Spinal cord (tissue), 9 donors: ENCODE measurements at regions not wholly inside any gene's neighbourhood (a gene's known extent, or its start where the extent isn't known, plus 50 kb on each side); places are given as distances from the start of the nearest gene placed in this dataset.
A peak's percentile ranks its signal among the peaks of the same experiment; 100 is the strongest.

Experiments
- DNase-seq, 6 donors: peaks; one replicate each; pipeline versions ENCODE4 v3.0.0 to v3.0.0-alpha.2; 2013 to 2015; ENCODE audit warnings: low spot score in 6 of 6, low read depth in 4 of 6
- H3K27ac ChIP-seq: one replicate; pipeline ENCODE4 v1.5.1; 2013; ENCODE audit warnings: low read depth, low read length, control low read depth
- H3K27me3 ChIP-seq: one replicate; pipeline ENCODE4 v1.6.1; 2013; ENCODE audit warnings: low read length; ENCODE audit not compliant: control insufficient read depth, insufficient read depth
- H3K36me3 ChIP-seq: one replicate; pipeline ENCODE4 v1.6.1; 2013; ENCODE audit warnings: low read length; ENCODE audit not compliant: control insufficient read depth, insufficient read depth
- H3K4me1 ChIP-seq: one replicate; pipeline ENCODE4 v1.6.1; 2013; ENCODE audit warnings: low read length; ENCODE audit not compliant: control insufficient read depth, insufficient read depth
- H3K4me3 ChIP-seq: one replicate; pipeline ENCODE4 v1.5.1; 2013; ENCODE audit warnings: low read depth, low read length, control low read depth
- H3K9me3 ChIP-seq: one replicate; pipeline ENCODE4 v1.6.1; 2013; ENCODE audit warnings: low read length; ENCODE audit not compliant: control insufficient read depth, insufficient read depth
- WGBS: methylation state at CpG from one replicate; pipeline ENCODE4 v1.1.5; 2013; ENCODE audit warnings: missing lambda C conversion rate; ENCODE audit not compliant: insufficient coverage; 5-methylcytosine and 5-hydroxymethylcytosine counted together
- donor health status: healthy.

DNA sequence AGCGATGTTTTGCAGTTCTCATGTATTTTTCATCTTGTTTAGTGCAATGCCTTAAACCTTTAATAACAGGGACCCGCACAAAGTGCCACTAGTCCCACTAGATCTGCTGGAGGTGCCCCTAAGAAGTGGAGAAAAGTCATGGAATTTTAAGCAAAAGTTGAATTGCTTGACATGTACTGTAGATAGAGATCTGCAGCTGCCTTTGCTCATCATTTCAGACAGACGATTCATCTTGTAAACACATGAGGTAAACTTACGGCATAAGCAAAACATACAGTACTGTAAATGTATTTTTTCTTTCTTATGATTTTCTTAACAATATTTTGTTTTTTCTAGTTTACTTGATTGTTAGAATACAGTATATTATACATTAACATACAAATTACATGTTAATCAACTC, 295.6 kb downstream of the CASP12 start:
- no peak for DNase-seq
- H3K4me3 ChIP-seq = no peak overlapping the region
- WGBS = no CpG with 5 or more reads among the region's 4 CpGs
- no peaks in the 10 kb centered on the region for H3K9me3 ChIP-seq
- H3K4me1 ChIP-seq = no peaks in the 10 kb centered on the region
- H3K36me3 ChIP-seq = no peaks in the 10 kb centered on the region
- no peaks in the 10 kb centered on the region for H3K27me3 ChIP-seq
- no peak overlapping the region for H3K27ac ChIP-seq

DNA sequence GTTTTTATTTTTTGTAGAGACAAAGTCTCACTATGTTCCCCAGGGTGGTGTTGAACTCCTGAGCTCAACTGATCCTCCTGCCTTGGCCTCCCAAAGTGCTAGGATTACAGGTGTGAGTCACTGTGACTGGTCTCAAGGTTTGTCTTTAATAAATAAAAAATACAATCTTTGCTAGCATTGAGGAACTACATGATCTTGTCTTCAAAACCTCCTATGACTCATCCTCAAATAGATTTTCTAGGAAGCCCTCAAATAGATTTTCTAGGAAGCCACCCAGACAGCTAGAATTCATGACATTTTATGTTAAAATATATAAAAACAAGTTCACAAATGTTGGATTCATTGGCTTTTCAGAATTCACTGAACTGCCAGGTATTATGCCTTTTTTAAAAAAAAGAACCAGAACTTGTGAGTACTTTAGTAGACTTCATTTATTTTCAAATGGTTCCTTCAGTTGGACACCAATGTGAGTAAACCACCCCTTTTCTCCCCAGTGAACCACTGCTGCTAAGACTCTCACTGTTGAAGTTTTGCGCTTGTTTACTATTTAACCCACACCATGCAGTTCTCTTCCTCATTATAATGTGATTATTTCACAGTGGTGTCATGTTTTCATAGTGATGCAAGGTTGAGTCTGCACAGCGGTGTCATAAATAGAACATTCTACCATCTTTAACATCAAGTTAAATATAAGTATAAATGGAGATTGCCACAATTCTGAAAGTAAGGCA, 303.9 kb downstream of the CASP12 start:
- Histone ChIP-seq H3K36me3 (no peaks in the 10 kb centered on the region), H3K9me3 (no peaks in the 10 kb centered on the region), H3K4me3 (no peak overlapping the region), H3K27me3 (no peaks in the 10 kb centered on the region), H3K27ac (no peak overlapping the region), H3K4me1 (no peaks in the 10 kb centered on the region)
- no peak for DNase-seq
- WGBS = no CpG with 5 or more reads among the region's 2 CpGs

DNA sequence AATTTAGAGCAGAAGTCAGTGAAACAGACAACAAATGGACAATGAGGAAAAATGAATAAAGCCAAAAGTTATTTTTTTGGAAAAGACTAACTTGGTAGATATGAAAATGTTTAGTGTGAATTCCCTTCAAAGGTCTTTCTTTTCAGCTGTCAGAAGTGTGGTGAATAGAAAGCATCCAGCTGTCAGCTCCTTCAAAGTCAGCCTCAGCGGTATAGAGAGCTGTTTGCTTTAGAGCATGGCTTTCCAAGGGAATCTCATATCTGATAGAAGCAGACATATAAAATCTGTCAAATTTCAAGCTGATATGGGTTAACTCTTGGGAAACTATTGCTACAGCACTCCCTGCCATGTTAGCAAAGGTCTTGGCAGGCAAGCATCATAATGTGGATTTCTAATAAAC, 309.3 kb downstream of the CASP12 start:
- Histone ChIP-seq H3K4me1 (no peaks in the 10 kb centered on the region), H3K27ac (no peak overlapping the region), H3K9me3 (no peaks in the 10 kb centered on the region), H3K4me3 (no peak overlapping the region), H3K27me3 (no peaks in the 10 kb centered on the region), H3K36me3 (no peaks in the 10 kb centered on the region)
- no CpG with 5 or more reads among the region's 1 CpG for WGBS
- DNase-seq = peak in 1 of 6 donors; percentile 29

DNA sequence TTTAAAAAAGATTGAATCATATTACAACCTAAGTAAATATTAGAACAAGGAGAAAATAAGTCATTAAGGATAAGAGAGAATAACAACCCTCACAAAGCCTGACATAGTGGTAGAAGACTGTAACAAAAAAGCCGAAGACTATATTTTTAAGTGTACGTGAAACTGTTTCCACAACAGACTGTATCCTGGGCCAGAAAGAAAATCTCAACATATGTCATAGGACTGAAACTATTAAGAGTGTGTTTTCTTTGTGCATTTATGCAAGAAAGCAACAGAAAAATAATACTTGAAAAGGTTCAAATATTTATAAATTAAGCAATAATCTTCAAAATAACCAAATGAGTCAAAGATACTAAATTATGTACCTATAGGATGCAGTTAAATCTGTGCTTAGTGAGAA, 309.8 kb downstream of the CASP12 start:
- Histone ChIP-seq H3K4me1 (no peaks in the 10 kb centered on the region), H3K36me3 (no peaks in the 10 kb centered on the region)

DNA sequence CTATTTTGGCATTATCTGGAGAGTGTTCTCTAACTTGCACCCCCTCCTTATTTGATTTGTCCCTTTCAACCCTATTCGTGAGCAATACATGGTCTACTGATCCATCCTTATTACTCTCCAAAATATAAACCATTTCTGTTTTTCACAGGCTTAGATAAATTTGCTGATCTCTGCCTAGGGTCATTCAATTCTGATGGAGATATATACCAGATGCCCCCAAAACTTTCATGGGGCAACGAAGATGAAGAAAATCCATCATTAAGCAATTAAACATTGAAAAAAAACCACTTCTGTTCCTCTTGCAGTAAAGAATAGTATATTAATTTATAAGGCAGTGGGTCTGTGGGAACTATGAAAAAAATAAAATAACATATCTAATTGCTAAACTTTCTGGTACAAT, 313.4 kb downstream of the CASP12 start:
- no peak for DNase-seq
- no peaks in the 10 kb centered on the region for H3K36me3 ChIP-seq
- no peak overlapping the region for H3K4me3 ChIP-seq
- no peak overlapping the region for H3K27ac ChIP-seq
- 100% methylated on average over 1 of the region's 2 CpGs for WGBS
- H3K27me3 ChIP-seq = no peaks in the 10 kb centered on the region
- H3K4me1 ChIP-seq = no peaks in the 10 kb centered on the region
- H3K9me3 ChIP-seq = no peaks in the 10 kb centered on the region

More for the DNA sequence above, 309.8 kb downstream of the CASP12 start:
- H3K27ac ChIP-seq = no peak overlapping the region
- WGBS = no CpG with 5 or more reads among the region's 2 CpGs
- H3K9me3 ChIP-seq = no peaks in the 10 kb centered on the region
- H3K27me3 ChIP-seq = no peaks in the 10 kb centered on the region
- H3K4me3 ChIP-seq = no peak overlapping the region
- no peak for DNase-seq

DNA sequence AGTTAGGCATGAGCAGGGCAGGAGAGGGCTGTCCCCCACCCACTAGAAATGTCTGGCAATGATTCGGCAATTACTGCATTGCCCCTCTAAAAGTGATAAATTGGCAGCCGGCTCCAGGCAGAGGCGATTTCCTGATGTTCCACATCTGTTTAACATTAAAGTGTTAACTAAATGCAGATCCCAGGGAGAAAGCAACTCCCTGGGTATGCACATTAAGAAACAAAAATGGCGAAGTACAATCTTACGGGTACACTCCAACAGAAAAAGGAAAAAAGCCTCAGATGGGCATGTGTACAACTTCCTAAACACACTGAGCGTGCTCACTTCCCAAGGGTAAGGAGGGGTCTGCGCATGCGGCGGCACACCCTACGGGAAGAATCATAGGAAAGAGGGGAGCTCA, 314.4 kb downstream of the CASP12 start:
- Histone ChIP-seq H3K36me3 (no peaks in the 10 kb centered on the region), H3K4me3 (no peak overlapping the region), H3K9me3 (no peaks in the 10 kb centered on the region), H3K27ac (no peak overlapping the region), H3K4me1 (no peaks in the 10 kb centered on the region), H3K27me3 (no peaks in the 10 kb centered on the region)
- WGBS = 90% methylated on average over 5 of the region's 10 CpGs
- DNase-seq = no peak

DNA sequence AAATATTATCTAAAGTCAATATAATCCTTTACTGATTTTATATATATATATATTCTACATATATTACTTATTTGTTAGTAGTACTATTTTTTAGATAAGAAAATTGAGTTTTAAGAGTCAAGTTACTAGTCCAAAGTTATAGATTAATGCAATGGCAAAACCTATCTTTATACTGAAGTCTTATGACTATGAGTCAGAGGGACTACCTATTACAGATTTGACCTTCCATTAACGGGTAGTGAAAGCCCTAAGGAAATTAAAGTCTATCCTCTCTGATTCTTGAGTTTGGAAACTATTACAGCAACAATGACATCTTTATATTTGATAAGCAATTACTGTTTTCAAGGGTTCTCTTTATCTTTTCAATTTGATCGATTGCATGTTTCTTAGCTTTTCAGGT, 315.8 kb downstream of the CASP12 start:
- H3K4me1 ChIP-seq = no peaks in the 10 kb centered on the region
- H3K36me3 ChIP-seq = no peaks in the 10 kb centered on the region
- no peak for DNase-seq
- H3K27ac ChIP-seq = no peak overlapping the region
- no CpG with 5 or more reads among the region's 2 CpGs for WGBS
- no peak overlapping the region for H3K4me3 ChIP-seq
- no peaks in the 10 kb centered on the region for H3K27me3 ChIP-seq
- H3K9me3 ChIP-seq = peaks cover 3% of the 10 kb centered on the region

DNA sequence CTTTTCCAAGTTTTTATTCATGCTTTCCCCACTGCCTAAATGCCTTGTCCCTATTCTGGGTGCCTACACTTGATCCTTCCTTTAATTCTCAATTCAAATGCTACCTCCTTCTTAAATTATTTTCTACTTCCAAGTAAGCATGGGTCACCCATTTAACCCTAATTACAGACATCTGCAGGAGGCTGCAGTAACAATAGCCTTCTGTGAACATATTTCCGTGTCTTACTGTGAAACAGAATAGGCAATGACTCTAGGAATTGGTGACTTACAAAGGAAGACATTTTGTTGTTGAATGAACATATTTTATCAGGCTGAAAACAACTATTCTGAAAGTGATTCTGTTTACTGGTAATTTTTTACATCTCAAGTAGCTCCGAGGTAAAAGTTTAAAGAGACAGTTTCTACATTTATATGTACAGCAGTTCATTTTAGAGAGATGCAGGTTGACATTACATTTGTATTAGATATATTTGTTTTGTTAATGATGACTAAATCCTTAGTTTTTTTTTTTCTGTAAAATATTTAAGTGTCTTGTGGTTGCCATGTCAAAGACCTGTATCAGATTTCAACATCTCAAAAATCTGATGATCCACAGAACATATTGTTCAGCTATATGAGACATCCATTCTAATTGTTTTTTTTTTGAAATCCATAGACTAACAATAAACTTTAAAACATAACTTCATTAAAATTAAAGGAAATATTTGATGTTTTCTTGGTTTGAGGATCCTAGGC, 316.8 kb downstream of the CASP12 start:
- H3K27me3 ChIP-seq = no peaks in the 10 kb centered on the region
- no peak overlapping the region for H3K4me3 ChIP-seq
- no CpG with 5 or more reads among the region's 2 CpGs for WGBS
- DNase-seq = peak in 1 of 6 donors; percentile 30
- no peaks in the 10 kb centered on the region for H3K36me3 ChIP-seq
- no peak overlapping the region for H3K27ac ChIP-seq
- H3K9me3 ChIP-seq = peaks cover 3% of the 10 kb centered on the region
- H3K4me1 ChIP-seq = no peaks in the 10 kb centered on the region

DNA sequence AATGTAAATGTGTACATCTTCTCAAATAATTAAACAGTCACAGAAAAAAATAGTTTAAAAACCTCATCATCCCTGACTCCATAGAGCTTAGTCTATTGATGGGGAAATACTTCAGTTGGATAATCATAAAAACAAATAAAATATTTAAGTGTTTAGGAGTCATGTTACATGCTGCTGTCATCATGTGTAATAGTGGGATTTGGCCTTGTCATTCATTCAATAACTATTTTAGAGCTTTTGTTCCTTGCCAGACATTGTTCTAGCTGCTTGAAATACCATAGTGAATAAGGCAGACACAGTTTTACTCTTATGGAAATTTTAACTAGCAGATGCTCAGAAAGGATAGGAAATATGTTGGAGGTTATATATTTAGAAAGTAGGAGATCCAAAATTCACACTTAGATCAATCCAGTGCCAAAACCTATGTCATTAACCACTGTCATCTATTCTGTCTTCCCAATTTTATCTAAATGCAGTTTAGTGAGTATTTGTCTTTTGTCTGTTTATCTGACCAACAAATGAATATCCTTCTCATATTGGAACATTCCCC, 324.7 kb downstream of the CASP12 start:
- no peak overlapping the region for H3K4me3 ChIP-seq
- H3K9me3 ChIP-seq = peaks cover 3% of the 10 kb centered on the region
- no peaks in the 10 kb centered on the region for H3K27me3 ChIP-seq
- DNase-seq = peak in 1 of 6 donors; percentile 62
- no peaks in the 10 kb centered on the region for H3K4me1 ChIP-seq
- H3K27ac ChIP-seq = no peak overlapping the region
- no peaks in the 10 kb centered on the region for H3K36me3 ChIP-seq

DNA sequence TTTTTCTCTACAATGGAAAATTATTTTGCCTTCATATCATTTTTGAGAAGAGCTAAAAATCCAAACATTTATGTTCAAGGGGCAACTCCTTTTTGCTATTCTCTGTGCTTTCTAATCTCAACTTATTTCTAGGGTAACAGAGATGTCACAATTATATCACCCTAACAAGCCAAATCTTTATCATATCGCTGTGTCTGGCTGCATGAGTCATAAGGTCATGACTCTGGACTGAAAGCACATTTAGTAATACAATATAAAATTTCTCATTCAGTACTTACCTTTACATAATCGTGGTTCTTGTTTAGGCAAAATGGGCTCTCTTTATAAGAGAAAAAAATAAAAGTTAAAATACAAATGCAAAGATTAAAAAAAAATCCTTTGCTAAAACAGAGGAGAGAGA, 326.0 kb downstream of the CASP12 start:
- Histone ChIP-seq H3K36me3 (no peaks in the 10 kb centered on the region), H3K4me3 (no peak overlapping the region), H3K9me3 (no peaks in the 10 kb centered on the region), H3K27ac (no peak overlapping the region), H3K27me3 (no peaks in the 10 kb centered on the region), H3K4me1 (no peaks in the 10 kb centered on the region)
- no peak for DNase-seq
- no CpG with 5 or more reads among the region's 2 CpGs for WGBS
